HEK293T (cell line): ENCODE measurements at regions not wholly inside any gene's neighbourhood (a gene's known extent, or its start where the extent isn't known, plus 50 kb on each side); places are given as distances from the start of the nearest gene placed in this dataset.

ENCODE experiments used
- BHLHE40 ChIP-seq: fragments of 450-650 bp; IDR thresholded peaks from 2 replicates; pipeline ENCODE4 v1.6.1; 2016; ENCODE audit warnings: mild to moderate bottlenecking, moderate library complexity, borderline replicate concordance
- ELF4 ChIP-seq: fragments of 450-650 bp; IDR thresholded peaks from 2 replicates; pipeline ENCODE4 v1.6.1; 2017; ENCODE audit warnings: antibody characterized with exemption
- FOXA1 ChIP-seq: fragments of 450-650 bp; IDR thresholded peaks from 2 replicates; pipeline ENCODE4 v1.6.1; 2016; ENCODE audit warnings: mild to moderate bottlenecking
- FOXK2 ChIP-seq: fragments of 450-650 bp; IDR thresholded peaks from 2 replicates; pipeline ENCODE4 v1.6.1; 2016; ENCODE audit warnings: mild to moderate bottlenecking
- HDGF ChIP-seq: fragments of 450-650 bp; IDR thresholded peaks from 2 replicates; pipeline ENCODE4 v1.6.1; 2017; ENCODE audit warnings: antibody characterized with exemption, borderline replicate concordance
- SP1 ChIP-seq: fragments of 450-650 bp; IDR thresholded peaks from 2 replicates; pipeline ENCODE4 v1.6.1; 2017
- SUZ12 ChIP-seq: fragments of 450-650 bp; IDR thresholded peaks from 2 replicates; pipeline ENCODE4 v1.6.1; 2016; ENCODE audit warnings: mild to moderate bottlenecking
- ZNF384 ChIP-seq: fragments of 450-650 bp; IDR thresholded peaks from 2 replicates; pipeline ENCODE4 v1.6.1; 2016
- TF ChIP-seq, protein P1 (sequence below): fragments of 450-650 bp; IDR thresholded peaks from 2 replicates; pipeline ENCODE4 v1.6.1; 2016

DNA sequence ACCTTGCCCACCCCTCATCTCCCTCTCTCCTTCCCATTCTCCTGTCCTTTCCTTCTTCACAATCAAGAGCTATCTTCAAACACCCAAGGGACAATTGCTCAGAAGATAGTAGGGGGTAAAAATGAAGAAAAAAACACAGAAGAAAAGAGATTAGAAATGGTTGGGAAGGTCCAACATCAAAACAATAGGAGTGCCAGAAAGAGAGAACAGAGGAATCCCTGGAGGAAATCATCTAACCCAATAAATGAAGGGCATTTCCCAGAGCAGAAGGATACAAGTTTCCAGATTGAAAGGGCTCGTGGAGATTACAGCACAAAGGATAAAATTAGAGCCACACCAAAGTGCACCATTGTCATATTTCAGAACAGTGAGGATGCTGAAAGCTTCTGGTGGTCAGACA, 145.6 kb downstream of the OAT start:
- TF ChIP-seq, protein P1, sequence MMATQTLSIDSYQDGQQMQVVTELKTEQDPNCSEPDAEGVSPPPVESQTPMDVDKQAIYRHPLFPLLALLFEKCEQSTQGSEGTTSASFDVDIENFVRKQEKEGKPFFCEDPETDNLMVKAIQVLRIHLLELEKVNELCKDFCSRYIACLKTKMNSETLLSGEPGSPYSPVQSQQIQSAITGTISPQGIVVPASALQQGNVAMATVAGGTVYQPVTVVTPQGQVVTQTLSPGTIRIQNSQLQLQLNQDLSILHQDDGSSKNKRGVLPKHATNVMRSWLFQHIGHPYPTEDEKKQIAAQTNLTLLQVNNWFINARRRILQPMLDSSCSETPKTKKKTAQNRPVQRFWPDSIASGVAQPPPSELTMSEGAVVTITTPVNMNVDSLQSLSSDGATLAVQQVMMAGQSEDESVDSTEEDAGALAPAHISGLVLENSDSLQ, result no peak
- TF ChIP-seq BHLHE40, result no peak
- TF ChIP-seq FOXK2, result no peak
- no peak for TF ChIP-seq ZNF384
- no peak for TF ChIP-seq ELF4
- no peak for TF ChIP-seq FOXA1
- no peak for TF ChIP-seq HDGF
- no peak for TF ChIP-seq SP1
- TF ChIP-seq SUZ12, result no peak
